Right atrium auricular region (tissue), 2 donors: ENCODE measurements at regions not wholly inside any gene's neighbourhood (a gene's known extent, or its start where the extent isn't known, plus 50 kb on each side); places are given as distances from the start of the nearest gene placed in this dataset.
"Not testable (repeated sequence)": the region's sequence is repeated elsewhere in the genome, so short reads cannot be mapped to it uniquely, and the experiment has no call there.

ENCODE experiments used
- DNase-seq: peaks from one replicate; pipeline ENCODE4 v3.0.0-alpha.2; 2019; ENCODE audit warnings: low spot score
- H3K27ac ChIP-seq, 2 donors: fragments of 200-600 bp; sonication (generic); 1 replicate in 1 of 2; 2 replicates in 1 of 2; pipeline ENCODE4 v1.5.1; 2016 to 2019
- H3K27me3 ChIP-seq, 2 donors: fragments of 200-600 bp; sonication (generic); one replicate each; pipeline versions ENCODE4 v1.5.1 to v1.6.0; 2017 to 2019
- H3K36me3 ChIP-seq: fragments of 200-600 bp; sonication (generic); one replicate; pipeline ENCODE4 v1.5.1; 2016
- H3K4me1 ChIP-seq, 2 donors: fragments of 200-600 bp; sonication (generic); one replicate each; pipeline versions ENCODE4 v1.5.1 to v1.6.0; 2017 to 2019
- H3K4me3 ChIP-seq, 2 donors: fragments of 200-600 bp; sonication (generic); 1 replicate in 1 of 2; 2 replicates in 1 of 2; pipeline ENCODE4 v1.5.1; 2017 to 2019; ENCODE audit warnings: mild to moderate bottlenecking in 1 of 2, moderate library complexity in 1 of 2
- H3K9me3 ChIP-seq, 2 donors: fragments of 200-600 bp; sonication (generic); one replicate each; pipeline ENCODE4 v1.5.1; 2019
- CTCF ChIP-seq, 2 donors: fragments of 200-600 bp; sonication (generic); IDR thresholded peaks; one replicate each; pipeline ENCODE4 v1.5.1; 2019; ENCODE audit warnings: antibody characterized with exemption in 2 of 2

GRCh38 chr9:89684912-89685636, 80.3 kb downstream of the GADD45G start:
- Histone ChIP-seq H3K27me3 (no peaks in the 10 kb centered on the region), H3K9me3 (no peaks in the 10 kb centered on the region), H3K36me3 (no peaks in the 10 kb centered on the region), H3K4me1 (peaks cover 0 to 18% of the 10 kb centered on the region in 2 donors), H3K4me3 (no peak overlapping the region), H3K27ac (peak overlapping the region; percentile 83 to 88)
- TF ChIP-seq CTCF (IDR thresholded peaks at IDR 0.05), result no peak
- DNase-seq, result no peak

DNA sequence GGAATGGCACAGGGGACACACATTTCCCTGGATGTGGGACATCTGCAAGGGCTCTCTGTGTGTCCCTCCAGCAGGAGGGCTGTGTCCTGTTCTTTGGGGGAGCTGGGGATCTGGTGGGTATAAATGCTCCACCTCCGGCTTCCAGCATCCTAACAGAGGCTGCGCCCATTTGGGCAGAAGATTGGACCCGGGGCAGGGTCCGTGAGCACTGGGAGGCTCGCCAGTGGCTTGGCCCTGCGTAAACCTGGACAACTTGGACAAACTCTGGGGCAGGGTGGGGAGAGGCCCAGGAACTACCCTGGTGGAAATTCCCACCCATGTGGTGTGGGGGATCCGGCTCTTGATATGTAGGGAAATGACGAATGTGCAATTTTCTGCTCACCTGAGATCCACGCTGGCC, 80.9 kb downstream of the GADD45G start:
- H3K36me3 ChIP-seq, result no peaks in the 10 kb centered on the region
- H3K27ac ChIP-seq, result peak overlapping the region; percentile 83 to 88
- H3K27me3 ChIP-seq, result no peaks in the 10 kb centered on the region
- no peak for DNase-seq
- no peaks in the 10 kb centered on the region for H3K9me3 ChIP-seq
- no peak overlapping the region for H3K4me3 ChIP-seq
- TF ChIP-seq CTCF (IDR thresholded peaks at IDR 0.05), result no peak
- H3K4me1 ChIP-seq, result peaks cover 0 to 18% of the 10 kb centered on the region in 2 donors

DNA sequence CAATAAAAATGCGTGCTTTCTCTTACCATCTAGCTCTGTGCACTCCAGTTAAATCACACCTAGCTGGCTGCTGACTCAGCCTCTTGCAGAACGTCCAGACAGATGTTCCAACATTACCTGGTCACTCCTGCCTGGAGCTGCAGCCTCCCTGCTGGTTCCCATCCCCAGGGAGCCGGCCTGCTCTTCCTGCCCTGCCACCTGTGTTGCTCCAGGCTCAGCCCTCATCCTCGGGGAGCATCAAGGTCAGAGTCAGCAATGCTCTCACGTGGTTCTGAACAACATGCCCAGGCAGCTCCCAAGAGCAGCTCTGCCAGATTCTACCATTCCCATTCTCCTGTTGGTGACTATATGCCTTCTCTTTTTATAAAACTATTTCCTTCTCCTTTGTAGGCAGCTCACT, 81.3 kb downstream of the GADD45G start:
- peaks cover 0 to 18% of the 10 kb centered on the region in 2 donors for H3K4me1 ChIP-seq
- peak overlapping the region; percentile 83 to 88 for H3K27ac ChIP-seq
- no peak for TF ChIP-seq CTCF (IDR thresholded peaks at IDR 0.05)

DNA sequence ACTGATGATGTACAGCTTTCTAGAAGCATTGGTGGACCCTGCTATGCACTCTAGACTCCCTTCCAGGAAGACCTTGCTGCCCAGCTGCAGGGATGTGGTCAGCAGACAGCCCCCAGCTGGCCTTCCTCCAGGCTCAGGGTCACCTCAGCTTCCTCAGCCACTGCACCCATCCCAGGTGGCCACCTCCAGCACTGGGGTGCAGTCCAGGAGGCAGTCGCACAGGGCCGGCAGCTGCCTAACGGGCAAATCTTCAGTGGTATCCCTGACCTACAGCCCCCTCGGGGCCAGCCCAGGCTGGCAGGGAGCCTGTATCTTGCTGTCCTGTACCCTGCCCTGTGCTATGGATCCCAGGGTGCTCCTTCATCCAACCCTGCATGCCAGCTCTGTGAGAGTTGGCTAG, 81.8 kb downstream of the GADD45G start:
- Histone ChIP-seq H3K4me1 (peaks cover 0 to 18% of the 10 kb centered on the region in 2 donors), H3K9me3 (no peaks in the 10 kb centered on the region), H3K4me3 (no peak overlapping the region), H3K27ac (peak overlapping the region in 1 of 2 donors; percentile 88), H3K27me3 (no peaks in the 10 kb centered on the region), H3K36me3 (no peaks in the 10 kb centered on the region)
- DNase-seq, result no peak
- TF ChIP-seq CTCF (IDR thresholded peaks at IDR 0.05), result no peak

More for the DNA sequence above, 81.3 kb downstream of the GADD45G start:
- no peak for DNase-seq
- H3K4me3 ChIP-seq, result no peak overlapping the region
- no peaks in the 10 kb centered on the region for H3K27me3 ChIP-seq
- H3K36me3 ChIP-seq, result no peaks in the 10 kb centered on the region
- H3K9me3 ChIP-seq, result no peaks in the 10 kb centered on the region

DNA sequence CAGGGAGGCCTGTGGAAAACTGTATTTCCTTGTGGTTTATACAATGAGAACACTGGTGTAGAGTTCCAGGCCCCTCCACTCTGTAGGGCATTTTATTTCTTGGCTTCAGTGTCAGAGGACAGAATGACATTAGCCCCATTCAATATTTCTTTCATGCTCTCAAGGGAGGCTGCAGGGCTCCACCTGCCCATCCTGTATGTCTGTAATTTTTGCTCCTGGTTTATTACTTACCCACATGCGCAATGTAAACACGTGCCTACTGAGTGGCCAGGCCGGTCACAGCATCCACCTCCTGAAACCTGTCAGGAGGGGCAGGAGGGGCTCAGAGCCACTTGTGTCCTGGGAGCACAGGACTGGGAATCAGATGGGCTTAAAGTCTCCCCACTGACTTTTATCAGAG, 82.4 kb downstream of the GADD45G start:
- H3K27me3 ChIP-seq, result no peaks in the 10 kb centered on the region
- no peak for DNase-seq
- no peak overlapping the region for H3K4me3 ChIP-seq
- H3K27ac ChIP-seq, result peak overlapping the region in 1 of 2 donors; percentile 88
- peaks cover 0 to 18% of the 10 kb centered on the region in 2 donors for H3K4me1 ChIP-seq
- no peaks in the 10 kb centered on the region for H3K36me3 ChIP-seq
- no peak for TF ChIP-seq CTCF (IDR thresholded peaks at IDR 0.05)
- no peaks in the 10 kb centered on the region for H3K9me3 ChIP-seq

GRCh38 chr9:89687848-89688247, 83.0 kb downstream of the GADD45G start:
- H3K36me3 ChIP-seq, result no peaks in the 10 kb centered on the region
- H3K27ac ChIP-seq, result no peak overlapping the region
- peaks cover 0 to 18% of the 10 kb centered on the region in 2 donors for H3K4me1 ChIP-seq
- no peak overlapping the region for H3K4me3 ChIP-seq
- no peak for DNase-seq
- no peaks in the 10 kb centered on the region for H3K27me3 ChIP-seq
- no peak for TF ChIP-seq CTCF (IDR thresholded peaks at IDR 0.05)
- no peaks in the 10 kb centered on the region for H3K9me3 ChIP-seq

GRCh38 chr9:89689321-89689720, 84.5 kb downstream of the GADD45G start:
- DNase-seq, H3K4me3 ChIP-seq, H3K27me3 ChIP-seq, H3K9me3 ChIP-seq, H3K36me3 ChIP-seq, H3K27ac ChIP-seq: not testable (repeated sequence)
- H3K4me1 ChIP-seq, result peaks cover 0 to 18% of the 10 kb centered on the region in 2 donors
